GM23338 (cell line): ENCODE measurements at regions not wholly inside any gene's neighbourhood (a gene's known extent, or its start where the extent isn't known, plus 50 kb on each side); places are given as distances from the start of the nearest gene placed in this dataset.

Source experiments
- CREB1 ChIP-seq: fragments of 250-450 bp; sonication (Bioruptor Pico); IDR thresholded peaks from 2 replicates; pipeline ENCODE4 v1.5.0; 2020; ENCODE audit warnings: low read depth, mild to moderate bottlenecking, moderate library complexity
- CTCF ChIP-seq, 2 experiments: fragments of 200-600 bp in 1 of 2; sonication (generic) in 1 of 2; conservative IDR thresholded peaks; 2 replicates each; pipeline versions ENCODE4 v1.5.1 to v1.6.1; 2016 to 2017; ENCODE audit warnings: antibody characterized with exemption in 2 of 2, low read depth in 2 of 2, mild to moderate bottlenecking in 2 of 2, moderate library complexity in 1 of 2
- EZH2 ChIP-seq: fragments of 200-600 bp; sonication (generic); IDR thresholded peaks from one replicate; pipeline ENCODE4 v1.8.0; 2017; ENCODE audit warnings: antibody characterized with exemption, mild to moderate bottlenecking, low read depth; ENCODE audit not compliant: unreplicated experiment
- EZH2phosphoT487 ChIP-seq: fragments of 200-600 bp; sonication (generic); IDR thresholded peaks from one replicate; pipeline ENCODE4 v1.8.1; 2018; ENCODE audit warnings: antibody characterized with exemption; ENCODE audit not compliant: unreplicated experiment
- POLR2AphosphoS5 ChIP-seq: IDR thresholded peaks from 2 replicates; pipeline ENCODE4 v1.6.1; 2016; ENCODE audit warnings: antibody characterized with exemption, low read depth
- STAT1 ChIP-seq: IDR thresholded peaks from one replicate; pipeline ENCODE4 v1.6.1; 2016; ENCODE audit warnings: antibody characterized with exemption; ENCODE audit not compliant: unreplicated experiment
- ZNF114 ChIP-seq: fragments of 250-450 bp; sonication (Bioruptor Pico); IDR thresholded peaks from 2 replicates; pipeline ENCODE4 v1.5.0; 2020; ENCODE audit warnings: mild to moderate bottlenecking, moderate library complexity
- ZNF462 ChIP-seq: fragments of 250-450 bp; sonication (Bioruptor Pico); IDR thresholded peaks from 2 replicates; pipeline ENCODE4 v1.5.0; 2020; ENCODE audit warnings: mild to moderate bottlenecking, moderate library complexity
- TF ChIP-seq, protein P1 (sequence below): IDR thresholded peaks from 2 replicates; pipeline ENCODE4 v1.6.1; 2016; ENCODE audit warnings: antibody characterized with exemption
- TF ChIP-seq, protein P2 (sequence below): IDR thresholded peaks from one replicate; pipeline ENCODE4 v1.6.1; 2018; ENCODE audit warnings: antibody characterized with exemption; ENCODE audit not compliant: unreplicated experiment

DNA sequence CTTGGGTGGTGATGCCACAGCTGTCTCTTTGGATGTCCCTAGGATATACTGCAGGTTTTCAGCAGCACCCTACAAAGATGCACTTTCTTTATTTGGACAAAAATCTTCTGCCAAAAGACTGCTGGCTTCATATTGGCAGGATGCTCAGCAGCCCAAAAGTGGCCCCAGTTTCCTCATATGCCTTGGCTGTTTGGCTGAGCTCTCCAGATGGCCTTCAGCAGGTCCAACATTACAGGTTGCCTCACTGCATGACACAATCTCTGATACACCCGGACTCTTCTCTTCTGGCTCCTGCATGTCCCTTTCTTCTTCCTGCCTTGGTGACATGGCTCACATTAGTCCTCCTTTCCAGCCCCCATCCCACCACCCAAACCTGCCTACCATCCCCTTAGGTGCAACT lies 323.7 kb upstream of the CDH4 start:
- TF ChIP-seq CTCF (conservative IDR thresholded peaks at IDR 0.05; ENCODE audit: low read depth in 2 of 2) (no peak), POLR2AphosphoS5 (no peak), EZH2 (no peak), ZNF114 (CRISPR knock-in tag) (no peak), CREB1 (CRISPR knock-in tag) (no peak), STAT1 (no peak), EZH2phosphoT487 (no peak), ZNF462 (no peak)
- TF ChIP-seq, protein P1, sequence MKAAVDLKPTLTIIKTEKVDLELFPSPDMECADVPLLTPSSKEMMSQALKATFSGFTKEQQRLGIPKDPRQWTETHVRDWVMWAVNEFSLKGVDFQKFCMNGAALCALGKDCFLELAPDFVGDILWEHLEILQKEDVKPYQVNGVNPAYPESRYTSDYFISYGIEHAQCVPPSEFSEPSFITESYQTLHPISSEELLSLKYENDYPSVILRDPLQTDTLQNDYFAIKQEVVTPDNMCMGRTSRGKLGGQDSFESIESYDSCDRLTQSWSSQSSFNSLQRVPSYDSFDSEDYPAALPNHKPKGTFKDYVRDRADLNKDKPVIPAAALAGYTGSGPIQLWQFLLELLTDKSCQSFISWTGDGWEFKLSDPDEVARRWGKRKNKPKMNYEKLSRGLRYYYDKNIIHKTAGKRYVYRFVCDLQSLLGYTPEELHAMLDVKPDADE, result no peak
- TF ChIP-seq, protein P2, sequence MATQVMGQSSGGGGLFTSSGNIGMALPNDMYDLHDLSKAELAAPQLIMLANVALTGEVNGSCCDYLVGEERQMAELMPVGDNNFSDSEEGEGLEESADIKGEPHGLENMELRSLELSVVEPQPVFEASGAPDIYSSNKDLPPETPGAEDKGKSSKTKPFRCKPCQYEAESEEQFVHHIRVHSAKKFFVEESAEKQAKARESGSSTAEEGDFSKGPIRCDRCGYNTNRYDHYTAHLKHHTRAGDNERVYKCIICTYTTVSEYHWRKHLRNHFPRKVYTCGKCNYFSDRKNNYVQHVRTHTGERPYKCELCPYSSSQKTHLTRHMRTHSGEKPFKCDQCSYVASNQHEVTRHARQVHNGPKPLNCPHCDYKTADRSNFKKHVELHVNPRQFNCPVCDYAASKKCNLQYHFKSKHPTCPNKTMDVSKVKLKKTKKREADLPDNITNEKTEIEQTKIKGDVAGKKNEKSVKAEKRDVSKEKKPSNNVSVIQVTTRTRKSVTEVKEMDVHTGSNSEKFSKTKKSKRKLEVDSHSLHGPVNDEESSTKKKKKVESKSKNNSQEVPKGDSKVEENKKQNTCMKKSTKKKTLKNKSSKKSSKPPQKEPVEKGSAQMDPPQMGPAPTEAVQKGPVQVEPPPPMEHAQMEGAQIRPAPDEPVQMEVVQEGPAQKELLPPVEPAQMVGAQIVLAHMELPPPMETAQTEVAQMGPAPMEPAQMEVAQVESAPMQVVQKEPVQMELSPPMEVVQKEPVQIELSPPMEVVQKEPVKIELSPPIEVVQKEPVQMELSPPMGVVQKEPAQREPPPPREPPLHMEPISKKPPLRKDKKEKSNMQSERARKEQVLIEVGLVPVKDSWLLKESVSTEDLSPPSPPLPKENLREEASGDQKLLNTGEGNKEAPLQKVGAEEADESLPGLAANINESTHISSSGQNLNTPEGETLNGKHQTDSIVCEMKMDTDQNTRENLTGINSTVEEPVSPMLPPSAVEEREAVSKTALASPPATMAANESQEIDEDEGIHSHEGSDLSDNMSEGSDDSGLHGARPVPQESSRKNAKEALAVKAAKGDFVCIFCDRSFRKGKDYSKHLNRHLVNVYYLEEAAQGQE, result no peak
